KMS-11 (cell line): ENCODE measurements at regions not wholly inside any gene's neighbourhood (a gene's known extent, or its start where the extent isn't known, plus 50 kb on each side); places are given as distances from the start of the nearest gene placed in this dataset.

Experiments used
- H2AFZ ChIP-seq: fragments of 200-600 bp; sonication (generic); 2 replicates; pipeline ENCODE4 v1.6.1; 2016; ENCODE audit warnings: antibody characterized with exemption, mixed run types, low read depth
- H3K27ac ChIP-seq: fragments of 200-600 bp; sonication (generic); 2 replicates; pipeline ENCODE4 v1.6.1; 2016; ENCODE audit warnings: mild to moderate bottlenecking, mixed run types
- H3K27me3 ChIP-seq: fragments of 200-600 bp; sonication (generic); 2 replicates; pipeline ENCODE4 v1.6.1; 2017; ENCODE audit warnings: mild to moderate bottlenecking, low read depth, mixed run types, moderate library complexity; ENCODE audit not compliant: insufficient read depth
- H3K36me3 ChIP-seq: fragments of 200-600 bp; sonication (generic); 2 replicates; pipeline ENCODE4 v1.6.1; 2017; ENCODE audit warnings: mild to moderate bottlenecking, mixed run types; ENCODE audit not compliant: insufficient read depth
- H3K4me1 ChIP-seq: fragments of 200-600 bp; sonication (generic); 2 replicates; pipeline ENCODE4 v1.6.1; 2016; ENCODE audit warnings: mild to moderate bottlenecking, low read depth, mixed run types; ENCODE audit not compliant: poor library complexity, severe bottlenecking
- H3K4me2 ChIP-seq: fragments of 200-600 bp; sonication (generic); 2 replicates; pipeline ENCODE4 v1.7.0; 2016; ENCODE audit warnings: mild to moderate bottlenecking, mixed run types
- H3K4me3 ChIP-seq: fragments of 200-600 bp; sonication (generic); IDR thresholded peaks from 2 replicates; pipeline ENCODE4 v1.6.1; 2017; ENCODE audit warnings: low read depth, low read length, mixed read lengths; ENCODE audit not compliant: insufficient read depth
- H3K79me2 ChIP-seq: fragments of 200-600 bp; sonication (generic); 2 replicates; pipeline ENCODE4 v1.6.1; 2016; ENCODE audit warnings: low read depth, mixed run types; ENCODE audit not compliant: insufficient read depth
- H3K9ac ChIP-seq: fragments of 200-600 bp; sonication (generic); 2 replicates; pipeline ENCODE4 v1.6.1; 2016; ENCODE audit warnings: mild to moderate bottlenecking, mixed run types
- H4K20me1 ChIP-seq: fragments of 200-600 bp; sonication (generic); 2 replicates; pipeline ENCODE4 v1.6.1; 2016; ENCODE audit warnings: mild to moderate bottlenecking, mixed run types; ENCODE audit not compliant: insufficient read depth
- TF ChIP-seq, protein P1 (sequence below): fragments of 200-600 bp; sonication (generic); conservative IDR thresholded peaks from 2 replicates; pipeline ENCODE4 v1.6.1; 2017; ENCODE audit warnings: low read depth, mild to moderate bottlenecking, antibody characterized with exemption, low read length, moderate library complexity, mixed read lengths

DNA sequence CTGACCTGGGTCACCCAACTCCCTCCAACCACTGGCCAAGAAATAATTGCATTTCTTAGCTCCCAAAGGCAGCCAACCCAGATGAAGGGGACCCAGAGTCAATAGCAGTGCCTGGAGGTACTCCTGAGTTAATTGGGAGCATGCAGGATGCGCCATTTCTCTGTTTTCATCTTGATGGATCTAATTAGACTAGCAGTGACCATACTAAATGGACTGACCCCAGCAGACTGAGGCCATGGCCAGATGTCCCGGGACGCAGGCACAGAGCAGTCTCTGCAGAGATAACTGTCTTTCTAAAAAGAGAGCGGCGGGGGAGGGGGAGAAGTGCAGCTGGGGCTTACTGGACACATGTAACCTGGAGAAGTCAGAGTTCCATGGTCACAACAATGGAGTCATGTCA, 53.2 kb upstream of the CMKLR1 start:
- H4K20me1 ChIP-seq: no peaks in the 10 kb centered on the region
- no peaks in the 10 kb centered on the region for H3K27me3 ChIP-seq
- no peaks in the 10 kb centered on the region for H3K36me3 ChIP-seq
- H2AFZ ChIP-seq: no peak overlapping the region
- no peak overlapping the region for H3K9ac ChIP-seq
- H3K27ac ChIP-seq: no peak overlapping the region
- no peak overlapping the region for H3K4me2 ChIP-seq
- no peaks in the 10 kb centered on the region for H3K4me1 ChIP-seq
- TF ChIP-seq, protein P1, sequence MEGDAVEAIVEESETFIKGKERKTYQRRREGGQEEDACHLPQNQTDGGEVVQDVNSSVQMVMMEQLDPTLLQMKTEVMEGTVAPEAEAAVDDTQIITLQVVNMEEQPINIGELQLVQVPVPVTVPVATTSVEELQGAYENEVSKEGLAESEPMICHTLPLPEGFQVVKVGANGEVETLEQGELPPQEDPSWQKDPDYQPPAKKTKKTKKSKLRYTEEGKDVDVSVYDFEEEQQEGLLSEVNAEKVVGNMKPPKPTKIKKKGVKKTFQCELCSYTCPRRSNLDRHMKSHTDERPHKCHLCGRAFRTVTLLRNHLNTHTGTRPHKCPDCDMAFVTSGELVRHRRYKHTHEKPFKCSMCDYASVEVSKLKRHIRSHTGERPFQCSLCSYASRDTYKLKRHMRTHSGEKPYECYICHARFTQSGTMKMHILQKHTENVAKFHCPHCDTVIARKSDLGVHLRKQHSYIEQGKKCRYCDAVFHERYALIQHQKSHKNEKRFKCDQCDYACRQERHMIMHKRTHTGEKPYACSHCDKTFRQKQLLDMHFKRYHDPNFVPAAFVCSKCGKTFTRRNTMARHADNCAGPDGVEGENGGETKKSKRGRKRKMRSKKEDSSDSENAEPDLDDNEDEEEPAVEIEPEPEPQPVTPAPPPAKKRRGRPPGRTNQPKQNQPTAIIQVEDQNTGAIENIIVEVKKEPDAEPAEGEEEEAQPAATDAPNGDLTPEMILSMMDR: no peak
- H3K4me3 ChIP-seq: no peak overlapping the region
- no peaks in the 10 kb centered on the region for H3K79me2 ChIP-seq

DNA sequence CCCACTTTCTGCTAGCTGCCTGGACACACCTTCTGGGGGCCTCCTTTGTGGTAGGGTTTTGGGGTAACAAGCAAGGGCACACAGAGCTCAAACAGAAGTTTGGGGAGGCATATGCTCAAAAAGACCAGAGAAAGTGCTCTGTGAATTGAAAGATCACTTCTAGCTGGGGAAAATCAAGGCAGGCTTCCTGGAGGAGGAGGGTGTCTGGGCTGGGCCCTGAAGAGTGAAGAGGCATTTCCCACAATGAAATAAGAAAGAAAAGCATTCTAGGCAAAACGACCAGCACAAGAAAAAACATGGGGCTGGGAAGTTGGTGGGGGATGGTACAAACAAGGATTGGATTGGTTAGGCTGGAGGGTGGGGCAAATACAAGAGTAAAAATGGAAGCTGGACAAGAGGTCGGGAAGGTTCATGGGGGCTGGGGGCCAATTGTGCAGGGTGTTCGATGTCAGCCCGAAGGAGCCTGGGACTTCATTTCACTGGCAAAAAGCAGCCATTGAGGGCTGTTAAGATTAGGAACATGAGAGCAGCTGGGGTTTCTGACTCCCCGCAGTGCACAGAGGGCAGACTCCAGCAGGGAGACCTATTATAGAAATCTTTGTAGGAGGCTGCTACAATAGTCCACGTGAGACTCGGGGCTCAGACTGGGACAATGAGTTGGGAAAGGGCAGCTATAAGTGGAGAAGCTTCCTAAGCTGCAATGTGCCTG, 51.5 kb upstream of the CMKLR1 start:
- Histone ChIP-seq H3K4me1 (no peaks in the 10 kb centered on the region), H2AFZ (no peak overlapping the region), H3K36me3 (no peaks in the 10 kb centered on the region), H3K4me3 (no peak overlapping the region), H3K27me3 (no peaks in the 10 kb centered on the region), H3K27ac (no peak overlapping the region), H4K20me1 (no peaks in the 10 kb centered on the region), H3K9ac (no peak overlapping the region), H3K4me2 (no peak overlapping the region), H3K79me2 (no peaks in the 10 kb centered on the region)
- TF ChIP-seq, protein P1: no peak

DNA sequence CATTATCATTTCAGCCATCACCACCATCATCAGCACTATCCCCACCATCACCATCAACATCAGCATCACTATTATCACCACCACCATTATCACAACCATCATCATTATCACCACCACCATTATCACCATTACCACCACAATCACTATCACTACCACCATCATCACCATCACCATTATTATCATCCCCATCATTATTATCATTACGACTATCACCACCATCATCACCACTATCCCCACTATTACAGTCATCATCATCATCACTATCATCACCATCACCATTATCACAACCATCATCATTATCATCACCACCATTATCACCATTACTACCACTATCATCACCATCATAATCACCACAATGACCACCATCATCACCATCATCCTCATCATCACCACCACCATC, 50.4 kb upstream of the CMKLR1 start:
- no peak overlapping the region for H2AFZ ChIP-seq
- H4K20me1 ChIP-seq: no peaks in the 10 kb centered on the region
- no peaks in the 10 kb centered on the region for H3K27me3 ChIP-seq
- H3K36me3 ChIP-seq: no peaks in the 10 kb centered on the region
- no peaks in the 10 kb centered on the region for H3K79me2 ChIP-seq
- H3K9ac ChIP-seq: no peak overlapping the region
- H3K4me3 ChIP-seq: no peak overlapping the region
- H3K4me1 ChIP-seq: no peaks in the 10 kb centered on the region
- TF ChIP-seq, protein P1: no peak
- H3K4me2 ChIP-seq: no peak overlapping the region
- no peak overlapping the region for H3K27ac ChIP-seq
